Activated T-cell treated with anti-CD3 and anti-CD28 coated beads, Interleukin-2, amount 50 U/mL, for 72 hours (primary cell): ENCODE measurements at regions not wholly inside any gene's neighbourhood (a gene's known extent, or its start where the extent isn't known, plus 50 kb on each side); places are given as distances from the start of the nearest gene placed in this dataset.

ENCODE experiments used
- ATAC-seq, 2 donors: fragments of 150-1000 bp; cut with Tn5 transposase; replicated peaks in 1 of 2; 2 replicates each; pipeline ENCODE4 v1.10.0; 2021; ENCODE audit warnings: moderate library complexity in 2 of 2, mild to moderate bottlenecking in 1 of 2
- DNase-seq, 2 donors: peaks; one replicate each; pipeline ENCODE4 v3.0.0; 2021 to 2022; ENCODE audit warnings: mixed read lengths in 1 of 2
- H3K27ac Mint-ChIP-seq: one replicate; pipeline ENCODE4 v1.8.0; 2022; ENCODE audit warnings: mild to moderate bottlenecking, moderate library complexity, mixed read lengths
- H3K27me3 Mint-ChIP-seq: one replicate; pipeline ENCODE4 v1.8.0; 2022; ENCODE audit warnings: low read depth, mixed read lengths
- H3K36me3 Mint-ChIP-seq, 2 donors: one replicate each; pipeline ENCODE4 v1.8.0; 2022; ENCODE audit warnings: mixed read lengths in 2 of 2, mild to moderate bottlenecking in 1 of 2; ENCODE audit not compliant: insufficient read depth in 2 of 2
- H3K4me1 Mint-ChIP-seq: one replicate; pipeline ENCODE4 v1.8.0; 2022; ENCODE audit warnings: low read depth, mixed read lengths
- H3K4me3 Mint-ChIP-seq, 2 donors: one replicate each; pipeline ENCODE4 v1.8.0; 2022; ENCODE audit warnings: mild to moderate bottlenecking in 2 of 2, mixed read lengths in 2 of 2, moderate library complexity in 2 of 2
- H3K9me3 Mint-ChIP-seq, 2 donors: one replicate each; pipeline ENCODE4 v1.8.0; 2022; ENCODE audit warnings: mixed read lengths in 2 of 2

GRCh38 chr1:23610677-23611076 lies 51.4 kb upstream of the ID3 start:
- Mint-ChIP-seq H3K27ac (no peak overlapping the region), H3K27me3 (no peaks in the 10 kb centered on the region), H3K4me3 (no peak overlapping the region), H3K36me3 (no peaks in the 10 kb centered on the region), H3K9me3 (no peaks in the 10 kb centered on the region), H3K4me1 (peaks cover 65% of the 10 kb centered on the region)
- ATAC-seq (no peak), DNase-seq (no peak)

- Mint-ChIP-seq H3K27me3 (no peaks in the 10 kb centered on the region), H3K4me1 (peaks cover 59% of the 10 kb centered on the region), H3K9me3 (no peaks in the 10 kb centered on the region), H3K27ac (no peak overlapping the region), H3K4me3 (no peak overlapping the region), H3K36me3 (no peaks in the 10 kb centered on the region)
- ATAC-seq, result no peak
- no peak for DNase-seq
Measured at GRCh38 chr1:23609971-23610370, 50.7 kb upstream of the ID3 start.
